ENCODE measurements at regions not wholly inside any gene's neighbourhood (a gene's known extent, or its start where the extent isn't known, plus 50 kb on each side); places are given as distances from the start of the nearest gene placed in this dataset.

DNA sequence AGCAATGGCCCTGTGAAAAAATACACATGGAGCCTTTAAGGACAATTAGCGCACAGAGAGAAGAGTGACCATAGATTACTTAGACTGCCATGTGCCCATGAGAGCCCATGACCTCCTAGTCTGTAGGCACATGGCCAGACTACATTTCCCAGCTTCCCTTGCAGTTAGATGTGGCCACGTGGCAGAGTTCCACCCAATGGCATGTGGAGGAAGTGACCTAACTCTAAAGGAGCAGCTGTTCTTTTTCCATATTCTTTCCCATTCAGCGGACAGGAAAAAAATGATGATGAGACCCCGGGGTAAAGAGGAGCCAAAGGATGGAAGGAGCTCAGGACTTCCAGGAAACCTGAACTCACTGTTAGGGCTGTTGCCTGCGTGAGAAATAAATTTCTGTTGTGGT lies 116.6 kb downstream of the CBLN4 start:
- TF ChIP-seq, protein P1, sequence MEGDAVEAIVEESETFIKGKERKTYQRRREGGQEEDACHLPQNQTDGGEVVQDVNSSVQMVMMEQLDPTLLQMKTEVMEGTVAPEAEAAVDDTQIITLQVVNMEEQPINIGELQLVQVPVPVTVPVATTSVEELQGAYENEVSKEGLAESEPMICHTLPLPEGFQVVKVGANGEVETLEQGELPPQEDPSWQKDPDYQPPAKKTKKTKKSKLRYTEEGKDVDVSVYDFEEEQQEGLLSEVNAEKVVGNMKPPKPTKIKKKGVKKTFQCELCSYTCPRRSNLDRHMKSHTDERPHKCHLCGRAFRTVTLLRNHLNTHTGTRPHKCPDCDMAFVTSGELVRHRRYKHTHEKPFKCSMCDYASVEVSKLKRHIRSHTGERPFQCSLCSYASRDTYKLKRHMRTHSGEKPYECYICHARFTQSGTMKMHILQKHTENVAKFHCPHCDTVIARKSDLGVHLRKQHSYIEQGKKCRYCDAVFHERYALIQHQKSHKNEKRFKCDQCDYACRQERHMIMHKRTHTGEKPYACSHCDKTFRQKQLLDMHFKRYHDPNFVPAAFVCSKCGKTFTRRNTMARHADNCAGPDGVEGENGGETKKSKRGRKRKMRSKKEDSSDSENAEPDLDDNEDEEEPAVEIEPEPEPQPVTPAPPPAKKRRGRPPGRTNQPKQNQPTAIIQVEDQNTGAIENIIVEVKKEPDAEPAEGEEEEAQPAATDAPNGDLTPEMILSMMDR (IDR thresholded peaks at IDR 0.05 in 8 of 11, conservative IDR thresholded peaks at IDR 0.05 in 3 of 11) = no peak
- TF ChIP-seq POLR2A (IDR thresholded peaks at IDR 0.05) = no peak
- TF ChIP-seq POLR2AphosphoS5 (IDR thresholded peaks at IDR 0.05) = no peak

Data from spleen (tissue), 7 donors.